Breast epithelium (tissue), 4 donors: ENCODE measurements at regions not wholly inside any gene's neighbourhood (a gene's known extent, or its start where the extent isn't known, plus 50 kb on each side); places are given as distances from the start of the nearest gene placed in this dataset.

ENCODE experiments used
- DNase-seq, 2 donors: peaks; one replicate each; pipeline ENCODE4 v3.0.0-alpha.2; 2019; ENCODE audit warnings: low spot score in 2 of 2
- H3K27ac ChIP-seq, 2 donors: fragments of 200-600 bp; sonication (generic) in 1 of 2; one replicate each; pipeline ENCODE4 v1.5.1; 2016 to 2019; ENCODE audit warnings: mild to moderate bottlenecking in 1 of 2
- H3K27me3 ChIP-seq, 2 donors: fragments of 200-600 bp; sonication (generic) in 1 of 2; one replicate each; pipeline versions ENCODE4 v1.5.1 to v1.6.0; 2017 to 2019; ENCODE audit warnings: control low read depth in 1 of 2, mild to moderate bottlenecking in 1 of 2
- H3K36me3 ChIP-seq: fragments of 200-600 bp; one replicate; pipeline ENCODE4 v1.5.1; 2019
- H3K4me1 ChIP-seq, 2 donors: fragments of 200-600 bp; sonication (generic); one replicate each; pipeline ENCODE4 v1.5.1; 2016 to 2019; ENCODE audit warnings: control low read depth in 1 of 2
- H3K4me3 ChIP-seq, 3 donors: fragments of 200-600 bp; sonication (generic); 1 replicate in 2 of 3; 2 replicates in 1 of 3; pipeline ENCODE4 v1.5.1; 2016 to 2019; ENCODE audit warnings: mild to moderate bottlenecking in 3 of 3, moderate library complexity in 2 of 3
- H3K9me3 ChIP-seq, 2 donors: fragments of 200-600 bp; sonication (generic) in 1 of 2; one replicate each; pipeline ENCODE4 v1.5.1; 2016 to 2019; ENCODE audit warnings: control low read depth in 1 of 2
- CTCF ChIP-seq, 3 donors: fragments of 450-650 bp; IDR thresholded peaks; one replicate each; pipeline ENCODE4 v1.5.1; 2016 to 2017; ENCODE audit warnings: antibody characterized with exemption in 3 of 3, mild to moderate bottlenecking in 3 of 3, moderate library complexity in 3 of 3
- POLR2A ChIP-seq: fragments of 450-650 bp; IDR thresholded peaks from one replicate; pipeline ENCODE4 v1.6.1; 2016; ENCODE audit warnings: antibody characterized with exemption, mild to moderate bottlenecking, moderate library complexity
- POLR2AphosphoS5 ChIP-seq, 3 donors: sonication (generic); formaldehyde crosslinking; IDR thresholded peaks; one replicate each; pipeline ENCODE4 v1.6.1; 2017; ENCODE audit warnings: antibody characterized with exemption in 3 of 3
- intact Hi-C: fragments of 100-400 bp; cut with DNase I; formaldehyde crosslinking; loops from one replicate; pipeline ENCODE4 v1.15.1; 2023; ENCODE audit warnings: low total_unique reads

- no peak for DNase-seq
- TF ChIP-seq POLR2A (no peak), POLR2AphosphoS5 (IDR thresholded peaks at IDR 0.05) (peak in 1 of 3 donors; percentile 59), CTCF (IDR thresholded peaks at IDR 0.05) (no peak)
- Histone ChIP-seq H3K4me3 (no peak overlapping the region), H3K27ac (peak overlapping the region; percentile 2 to 61), H3K27me3 (no peaks in the 10 kb centered on the region), H3K36me3 (no peaks in the 10 kb centered on the region), H3K4me1 (no peaks in the 10 kb centered on the region), H3K9me3 (no peaks in the 10 kb centered on the region)
- intact Hi-C loops, result no loop called here
These were observed 81.3 kb upstream of the BHLHE40 start for GRCh38 chr3:4897765-4898453.

GRCh38 chr3:4898454-4899313 is 80.6 kb upstream of the BHLHE40 start:
- no peak for DNase-seq
- Histone ChIP-seq H3K36me3 (no peaks in the 10 kb centered on the region), H3K4me3 (no peak overlapping the region), H3K4me1 (no peaks in the 10 kb centered on the region), H3K9me3 (no peaks in the 10 kb centered on the region), H3K27ac (peak overlapping the region in 1 of 2 donors; percentile 61), H3K27me3 (no peaks in the 10 kb centered on the region)
- no peak for TF ChIP-seq CTCF (IDR thresholded peaks at IDR 0.05)
- no peak for TF ChIP-seq POLR2A
- no peak for TF ChIP-seq POLR2AphosphoS5 (IDR thresholded peaks at IDR 0.05)
- intact Hi-C loops, result no loop called here

- DNase-seq, result no peak
- TF ChIP-seq POLR2A (no peak), CTCF (IDR thresholded peaks at IDR 0.05) (no peak), POLR2AphosphoS5 (IDR thresholded peaks at IDR 0.05) (no peak)
- no peak overlapping the region for H3K4me3 ChIP-seq
- H3K27me3 ChIP-seq, result no peaks in the 10 kb centered on the region
- no peaks in the 10 kb centered on the region for H3K9me3 ChIP-seq
- H3K27ac ChIP-seq, result no peak overlapping the region
- H3K4me1 ChIP-seq, result no peaks in the 10 kb centered on the region
- intact Hi-C loops, result no loop called here
- no peaks in the 10 kb centered on the region for H3K36me3 ChIP-seq
These were observed 79.5 kb upstream of the BHLHE40 start for GRCh38 chr3:4899710-4900109.

GRCh38 chr3:4900298-4900697 is 78.9 kb upstream of the BHLHE40 start:
- intact Hi-C loops, result no loop called here
- no peaks in the 10 kb centered on the region for H3K27me3 ChIP-seq
- H3K4me1 ChIP-seq, result no peaks in the 10 kb centered on the region
- no peak for DNase-seq
- no peak overlapping the region for H3K4me3 ChIP-seq
- H3K9me3 ChIP-seq, result no peaks in the 10 kb centered on the region
- H3K27ac ChIP-seq, result no peak overlapping the region
- no peaks in the 10 kb centered on the region for H3K36me3 ChIP-seq
- TF ChIP-seq POLR2AphosphoS5 (IDR thresholded peaks at IDR 0.05) (no peak), POLR2A (no peak), CTCF (IDR thresholded peaks at IDR 0.05) (no peak)
